Mesendoderm (in vitro differentiated cells): ENCODE measurements at regions not wholly inside any gene's neighbourhood (a gene's known extent, or its start where the extent isn't known, plus 50 kb on each side); places are given as distances from the start of the nearest gene placed in this dataset.

ENCODE experiments used
- DNase-seq: peaks from one replicate; pipeline ENCODE4 v3.0.0; 2013
- H2AK5ac ChIP-seq: 2 replicates; pipeline ENCODE4 v1.6.1; 2013; ENCODE audit warnings: low read length, inconsistent platforms
- H2BK120ac ChIP-seq: 2 replicates; pipeline ENCODE4 v1.6.1; 2013; ENCODE audit warnings: low read depth, mild to moderate bottlenecking, low read length, moderate library complexity, mixed read lengths
- H2BK15ac ChIP-seq: replicated peaks from 2 replicates; pipeline ENCODE4 v1.6.1; 2013; ENCODE audit warnings: low read depth, mild to moderate bottlenecking, moderate library complexity
- H2BK5ac ChIP-seq: 2 replicates; pipeline ENCODE4 v1.6.1; 2013; ENCODE audit warnings: low read length, inconsistent platforms
- H3K18ac ChIP-seq: 2 replicates; pipeline ENCODE4 v1.6.1; 2013; ENCODE audit warnings: mild to moderate bottlenecking, low read length, mixed read lengths
- H3K23ac ChIP-seq: one replicate; pipeline ENCODE4 v1.6.1; 2013; ENCODE audit warnings: low read length
- H3K27ac ChIP-seq: 2 replicates; pipeline ENCODE4 v1.5.1; 2013; ENCODE audit warnings: low read depth, mild to moderate bottlenecking, inconsistent platforms, low read length, moderate library complexity
- H3K27me3 ChIP-seq: 2 replicates; pipeline ENCODE4 v1.6.1; 2013; ENCODE audit warnings: low read length, control low read depth, mild to moderate bottlenecking, inconsistent platforms; ENCODE audit not compliant: insufficient read depth, poor library complexity
- H3K36me3 ChIP-seq: 2 replicates; pipeline ENCODE4 v1.6.1; 2013; ENCODE audit warnings: low read length, inconsistent platforms; ENCODE audit not compliant: control insufficient read depth, insufficient read depth
- H3K4ac ChIP-seq: one replicate; pipeline ENCODE4 v1.6.1; 2013; ENCODE audit warnings: low read depth, mild to moderate bottlenecking, low read length, moderate library complexity
- H3K4me1 ChIP-seq: 2 replicates; pipeline ENCODE4 v1.6.1; 2013; ENCODE audit warnings: low read depth, low read length, inconsistent platforms; ENCODE audit not compliant: control insufficient read depth
- H3K4me2 ChIP-seq: 2 replicates; pipeline ENCODE4 v1.6.1; 2013; ENCODE audit warnings: low read length
- H3K4me3 ChIP-seq: 2 replicates; pipeline ENCODE4 v1.5.1; 2013; ENCODE audit warnings: mild to moderate bottlenecking, low read length
- H3K56ac ChIP-seq: one replicate; pipeline ENCODE4 v1.6.1; 2013; ENCODE audit warnings: low read length
- H3K79me1 ChIP-seq: 2 replicates; pipeline ENCODE4 v1.6.1; 2013; ENCODE audit warnings: low read length, inconsistent platforms
- H3K79me2 ChIP-seq: 2 replicates; pipeline ENCODE4 v1.6.1; 2013; ENCODE audit warnings: mild to moderate bottlenecking, low read length; ENCODE audit not compliant: control insufficient read depth, insufficient read depth
- H3K9ac ChIP-seq: 2 replicates; pipeline ENCODE4 v1.6.1; 2013; ENCODE audit warnings: low read length, inconsistent platforms
- H4K5ac ChIP-seq: one replicate; pipeline ENCODE4 v1.6.1; 2013; ENCODE audit warnings: low read length
- H4K8ac ChIP-seq: one replicate; pipeline ENCODE4 v1.6.1; 2013; ENCODE audit warnings: low read depth, mild to moderate bottlenecking, control low read depth, low read length, moderate library complexity
- WGBS: extraction: QIAGEN DNeasy Blood & Tissue Kit; methylation state at CpG from one replicate; pipeline ENCODE4 v1.1.7; 2013; ENCODE audit warnings: low lambda C conversion rate, missing lambda C conversion rate; ENCODE audit not compliant: insufficient coverage; ENCODE audit errors: extremely low coverage; 5-methylcytosine and 5-hydroxymethylcytosine counted together

- WGBS: no CpG with 5 or more reads among the region's 3 CpGs
- H3K9ac ChIP-seq: no peak overlapping the region
Measured at GRCh38 chr7:45420843-45421495, 153.2 kb upstream of the ADCY1 start.

GRCh38 chr7:45421806-45422205, 152.4 kb upstream of the ADCY1 start:
- Histone ChIP-seq H2BK5ac (no peak overlapping the region), H3K4me3 (no peak overlapping the region), H3K56ac (no peak overlapping the region), H3K27ac (no peak overlapping the region), H3K79me2 (no peaks in the 10 kb centered on the region), H3K36me3 (no peaks in the 10 kb centered on the region), H3K4ac (no peak overlapping the region), H3K18ac (no peak overlapping the region), H2AK5ac (no peak overlapping the region), H3K9ac (no peak overlapping the region), H4K5ac (no peak overlapping the region), H2BK15ac (no peak overlapping the region), H3K27me3 (no peaks in the 10 kb centered on the region), H3K4me2 (no peak overlapping the region), H3K79me1 (no peaks in the 10 kb centered on the region), H4K8ac (no peak overlapping the region), H3K23ac (no peak overlapping the region), H2BK120ac (no peak overlapping the region), H3K4me1 (no peaks in the 10 kb centered on the region)
- no CpG with 5 or more reads among the region's 1 CpG for WGBS
- DNase-seq: no peak

More at GRCh38 chr7:45420843-45421495, 153.2 kb upstream of the ADCY1 start:
- Histone ChIP-seq H3K27ac (no peak overlapping the region), H3K4me2 (no peak overlapping the region), H3K4ac (no peak overlapping the region), H3K36me3 (no peaks in the 10 kb centered on the region), H2BK15ac (no peak overlapping the region), H3K79me1 (no peaks in the 10 kb centered on the region), H3K79me2 (no peaks in the 10 kb centered on the region), H2AK5ac (no peak overlapping the region), H2BK5ac (no peak overlapping the region), H3K23ac (no peak overlapping the region), H2BK120ac (no peak overlapping the region), H3K27me3 (no peaks in the 10 kb centered on the region), H3K18ac (no peak overlapping the region), H3K4me1 (no peaks in the 10 kb centered on the region), H3K56ac (no peak overlapping the region), H4K5ac (no peak overlapping the region), H4K8ac (no peak overlapping the region), H3K4me3 (no peak overlapping the region)
- DNase-seq: no peak

- H3K4me1 ChIP-seq: no peaks in the 10 kb centered on the region
- H4K5ac ChIP-seq: no peak overlapping the region
- H2BK120ac ChIP-seq: no peak overlapping the region
- no CpG with 5 or more reads among the region's 8 CpGs for WGBS
- no peaks in the 10 kb centered on the region for H3K79me1 ChIP-seq
- no peaks in the 10 kb centered on the region for H3K27me3 ChIP-seq
- no peak overlapping the region for H3K23ac ChIP-seq
- no peak overlapping the region for H3K9ac ChIP-seq
- H3K56ac ChIP-seq: no peak overlapping the region
- no peak overlapping the region for H3K18ac ChIP-seq
- H3K4ac ChIP-seq: no peak overlapping the region
- H4K8ac ChIP-seq: no peak overlapping the region
- no peak for DNase-seq
- no peak overlapping the region for H2AK5ac ChIP-seq
- H2BK5ac ChIP-seq: no peak overlapping the region
- H2BK15ac ChIP-seq: no peak overlapping the region
- no peaks in the 10 kb centered on the region for H3K36me3 ChIP-seq
- no peak overlapping the region for H3K27ac ChIP-seq
- H3K4me2 ChIP-seq: no peak overlapping the region
- no peak overlapping the region for H3K4me3 ChIP-seq
- no peaks in the 10 kb centered on the region for H3K79me2 ChIP-seq
Measured at GRCh38 chr7:45430397-45430796, 143.8 kb upstream of the ADCY1 start.

- H3K27ac ChIP-seq: no peak overlapping the region
- no peak overlapping the region for H3K4me3 ChIP-seq
Measured at GRCh38 chr7:45434167-45434784, 139.9 kb upstream of the ADCY1 start.

GRCh38 chr7:45435131-45435530, 139.0 kb upstream of the ADCY1 start:
- Histone ChIP-seq H3K4me3 (no peak overlapping the region), H4K5ac (no peak overlapping the region), H3K23ac (no peak overlapping the region), H3K4ac (no peak overlapping the region), H3K4me2 (no peak overlapping the region), H2BK120ac (no peak overlapping the region), H3K27me3 (no peaks in the 10 kb centered on the region), H2BK15ac (no peak overlapping the region), H3K56ac (no peak overlapping the region), H2BK5ac (no peak overlapping the region), H3K36me3 (no peaks in the 10 kb centered on the region), H3K27ac (no peak overlapping the region), H2AK5ac (no peak overlapping the region), H3K18ac (no peak overlapping the region), H3K79me1 (no peaks in the 10 kb centered on the region), H3K9ac (no peak overlapping the region), H3K79me2 (no peaks in the 10 kb centered on the region), H3K4me1 (no peaks in the 10 kb centered on the region), H4K8ac (no peak overlapping the region)
- DNase-seq: no peak
- WGBS: no CpG with 5 or more reads among the region's 3 CpGs

More at GRCh38 chr7:45434167-45434784, 139.9 kb upstream of the ADCY1 start:
- no peak overlapping the region for H3K18ac ChIP-seq
- no peak overlapping the region for H4K5ac ChIP-seq
- H3K23ac ChIP-seq: no peak overlapping the region
- no peak overlapping the region for H4K8ac ChIP-seq
- no peak overlapping the region for H2BK15ac ChIP-seq
- WGBS: 100% methylated on average over 1 of the region's 6 CpGs
- H2BK120ac ChIP-seq: no peak overlapping the region
- no peak overlapping the region for H3K9ac ChIP-seq
- H3K27me3 ChIP-seq: no peaks in the 10 kb centered on the region
- H3K56ac ChIP-seq: no peak overlapping the region
- no peak overlapping the region for H3K4me2 ChIP-seq
- no peaks in the 10 kb centered on the region for H3K79me1 ChIP-seq
- no peaks in the 10 kb centered on the region for H3K79me2 ChIP-seq
- no peak overlapping the region for H3K4ac ChIP-seq
- no peak overlapping the region for H2AK5ac ChIP-seq
- H2BK5ac ChIP-seq: no peak overlapping the region
- H3K36me3 ChIP-seq: no peaks in the 10 kb centered on the region
- H3K4me1 ChIP-seq: no peaks in the 10 kb centered on the region
- DNase-seq: no peak

- DNase-seq: no peak
- H3K4me2 ChIP-seq: no peak overlapping the region
- H3K4me1 ChIP-seq: no peaks in the 10 kb centered on the region
- H2BK15ac ChIP-seq: no peak overlapping the region
- H3K56ac ChIP-seq: no peak overlapping the region
- H3K79me1 ChIP-seq: no peaks in the 10 kb centered on the region
- no peak overlapping the region for H3K27ac ChIP-seq
- H3K9ac ChIP-seq: no peak overlapping the region
- H4K8ac ChIP-seq: no peak overlapping the region
- no peak overlapping the region for H3K4me3 ChIP-seq
- no peak overlapping the region for H3K18ac ChIP-seq
- no peak overlapping the region for H2BK120ac ChIP-seq
- H3K79me2 ChIP-seq: no peaks in the 10 kb centered on the region
- H4K5ac ChIP-seq: no peak overlapping the region
- H3K36me3 ChIP-seq: no peaks in the 10 kb centered on the region
- no peaks in the 10 kb centered on the region for H3K27me3 ChIP-seq
- no peak overlapping the region for H2BK5ac ChIP-seq
- no peak overlapping the region for H3K4ac ChIP-seq
- H2AK5ac ChIP-seq: no peak overlapping the region
- WGBS: no CpG with 5 or more reads among the region's 1 CpG
- no peak overlapping the region for H3K23ac ChIP-seq
Measured at GRCh38 chr7:45435846-45436245, 138.3 kb upstream of the ADCY1 start.
